A549 (cell line): ENCODE measurements at regions not wholly inside any gene's neighbourhood (a gene's known extent, or its start where the extent isn't known, plus 50 kb on each side); places are given as distances from the start of the nearest gene placed in this dataset.

ENCODE experiments used
- ATAC-seq, 2 experiments: fragments of 200-7000 bp in 1 of 2; fragments of >200 bp in 1 of 2; cut with Nextera tagmentation in 1 of 2; cut with Tn5 transposase in 1 of 2; 3 replicates each; pipeline versions ENCODE4 v1.8.0 to v1.9.1; 2018 to 2020; ENCODE audit warnings: mild to moderate bottlenecking in 1 of 2, moderate library complexity in 1 of 2
- CTCF ChIA-PET: fragments of 300-600 bp; sonication (Branson Sonifier 250); formaldehyde crosslinking; extraction: SDS; loops from one replicate; lab custom pipeline; 2021; ENCODE audit warnings: antibody characterized with exemption, inconsistent platforms; lab: Yijun Ruan, JAX
- POLR2A ChIA-PET: fragments of 350-600 bp; formaldehyde crosslinking; extraction: SDS; loops from one replicate; lab custom pipeline; 2021; ENCODE audit warnings: antibody characterized with exemption, inconsistent platforms; lab: Yijun Ruan, JAX
- DNase-seq, 2 experiments: peaks; one replicate each; pipeline versions ENCODE4 v3.0.0 to v3.0.0-alpha.2; 2011 to 2016; ENCODE audit warnings: low read depth in 1 of 2, low spot score in 1 of 2
- FAIRE-seq: peaks from 2 replicates; lab custom pipeline; 2011; peaks lifted over from hg19 to GRCh38; lab: Jason Lieb, UNC
- H3K27ac ChIP-seq, 2 experiments: fragments of >200 bp; sonication (Bioruptor Twin); formaldehyde crosslinking; 3 replicates each; pipeline ENCODE4 v1.5.1; 2016 to 2017
- H3K4me1 ChIP-seq: fragments of >200 bp; sonication (Bioruptor Twin); formaldehyde crosslinking; 3 replicates; pipeline ENCODE4 v1.6.1; 2016
- H3K4me2 ChIP-seq: fragments of >200 bp; sonication (Bioruptor Twin); formaldehyde crosslinking; 3 replicates; pipeline ENCODE4 v1.6.1; 2016
- H3K4me3 ChIP-seq: fragments of >200 bp; sonication (Bioruptor Twin); formaldehyde crosslinking; 3 replicates; pipeline ENCODE4 v1.5.1; 2016
- H3K9me3 ChIP-seq: fragments of >200 bp; sonication (Bioruptor Twin); formaldehyde crosslinking; 3 replicates; pipeline ENCODE4 v1.6.1; 2016
- BCL3 ChIP-seq: fragments of >200 bp; sonication (Bioruptor Twin); formaldehyde crosslinking; IDR thresholded peaks from 3 replicates; pipeline ENCODE4 v1.6.1; 2016
- CBX2 ChIP-seq: fragments of 200-600 bp; sonication (generic); IDR thresholded peaks from 2 replicates; pipeline ENCODE4 v1.6.1; 2016; ENCODE audit warnings: low read depth, mild to moderate bottlenecking, borderline replicate concordance
- CBX8 ChIP-seq: fragments of 200-600 bp; sonication (generic); IDR thresholded peaks from 2 replicates; pipeline ENCODE4 v1.6.1; 2016
- CTCF ChIP-seq: fragments of >200 bp; sonication (Bioruptor Twin); formaldehyde crosslinking; IDR thresholded peaks from 3 replicates; pipeline ENCODE4 v1.5.1; 2016
- EHF ChIP-seq: fragments of 250-450 bp; sonication (Bioruptor Pico); IDR thresholded peaks from 2 replicates; pipeline ENCODE4 v1.5.0; 2020; ENCODE audit warnings: mild to moderate bottlenecking
- FOSL2 ChIP-seq, 2 experiments: fragments of 450-650 bp in 1 of 2; fragments of >200 bp in 1 of 2; sonication (Bioruptor Twin) in 1 of 2; formaldehyde crosslinking; IDR thresholded peaks; 2 replicates each; pipeline versions ENCODE4 v1.5.0 to v1.6.1; 2016 to 2020; ENCODE audit warnings: mild to moderate bottlenecking in 1 of 2, moderate library complexity in 1 of 2
- HES2 ChIP-seq: fragments of >200 bp; sonication (Bioruptor Twin); formaldehyde crosslinking; IDR thresholded peaks from 2 replicates; pipeline ENCODE4 v1.6.1; 2016
- HOXB5 ChIP-seq: fragments of 250-450 bp; sonication (Bioruptor Pico); IDR thresholded peaks from 2 replicates; pipeline ENCODE4 v1.5.0; 2020; ENCODE audit warnings: mild to moderate bottlenecking, moderate library complexity
- JUN ChIP-seq, 2 experiments: fragments of >200 bp; sonication (Bioruptor Twin); formaldehyde crosslinking; IDR thresholded peaks; 2 replicates in 1 of 2; 3 replicates in 1 of 2; pipeline ENCODE4 v1.6.1; 2016 to 2017
- JUNB ChIP-seq: fragments of >200 bp; sonication (Bioruptor Twin); formaldehyde crosslinking; IDR thresholded peaks from 2 replicates; pipeline ENCODE4 v1.6.1; 2016
- KDM5A ChIP-seq: fragments of 200-600 bp; sonication (generic); IDR thresholded peaks from 2 replicates; pipeline ENCODE4 v1.6.1; 2016; ENCODE audit warnings: antibody characterized with exemption, mild to moderate bottlenecking
- MAFK ChIP-seq: fragments of 450-650 bp; IDR thresholded peaks from 2 replicates; pipeline ENCODE4 v1.6.1; 2014; ENCODE audit not compliant: partially characterized antibody
- MAX ChIP-seq: IDR thresholded peaks from 2 replicates; pipeline ENCODE4 v1.6.1; 2012
- MAZ ChIP-seq: fragments of 150-350 bp; IDR thresholded peaks from 2 replicates; pipeline ENCODE4 v1.6.1; 2014; ENCODE audit warnings: antibody characterized with exemption, low read depth, low read length, borderline replicate concordance
- MYC ChIP-seq: IDR thresholded peaks from 2 replicates; pipeline ENCODE4 v1.6.1; 2012; ENCODE audit warnings: mild to moderate bottlenecking, inconsistent platforms, low read length, improper control_type of control experiment, borderline replicate concordance
- NPAS2 ChIP-seq: fragments of 250-450 bp; sonication (Bioruptor Pico); IDR thresholded peaks from 2 replicates; pipeline ENCODE4 v1.8.0; 2022; ENCODE audit warnings: mild to moderate bottlenecking, moderate library complexity, borderline replicate concordance
- NR3C1 ChIP-seq: fragments of >200 bp; sonication (Bioruptor Twin); formaldehyde crosslinking; IDR thresholded peaks from 3 replicates; pipeline ENCODE4 v1.6.1; 2017
- PBX3 ChIP-seq: IDR thresholded peaks from 2 replicates; pipeline ENCODE4 v1.6.1; 2012
- POLR2AphosphoS2 ChIP-seq: conservative IDR thresholded peaks from 2 replicates; pipeline ENCODE4 v1.6.1; 2012; ENCODE audit warnings: low read length, improper control_type of control experiment, inconsistent platforms
- RAD21 ChIP-seq, 2 experiments: fragments of >200 bp in 1 of 2; sonication (Bioruptor Twin) in 1 of 2; formaldehyde crosslinking in 1 of 2; IDR thresholded peaks in 1 of 2; conservative IDR thresholded peaks in 1 of 2; 2 replicates in 1 of 2; 3 replicates in 1 of 2; pipeline ENCODE4 v1.6.1; 2012 to 2018; ENCODE audit warnings: inconsistent platforms in 1 of 2
- SREBF2 ChIP-seq: fragments of 450-650 bp; IDR thresholded peaks from 2 replicates; pipeline ENCODE4 v1.6.1; 2014; ENCODE audit warnings: mild to moderate bottlenecking, moderate library complexity
- ZC3H11A ChIP-seq: fragments of 450-650 bp; IDR thresholded peaks from 2 replicates; pipeline ENCODE4 v1.6.1; 2014; ENCODE audit warnings: antibody characterized with exemption, mild to moderate bottlenecking
- WGBS: methylation state at CpG from one replicate; pipeline ENCODE4 v1.1.6; 2017; ENCODE audit errors: missing lambda C conversion rate; 5-methylcytosine and 5-hydroxymethylcytosine counted together

GRCh38 chr12:82174383-82174782 lies 183.8 kb downstream of the CCDC59 start:
- Histone ChIP-seq H3K9me3 (no peaks in the 10 kb centered on the region), H3K27ac (no peak overlapping the region), H3K4me2 (no peak overlapping the region), H3K4me1 (no peaks in the 10 kb centered on the region), H3K4me3 (no peak overlapping the region)
- 12% methylated on average over 1 of the region's 1 CpG for WGBS
- CTCF ChIA-PET, result no interaction called here
- POLR2A ChIA-PET, result no interaction called here
- ATAC-seq (no peak), DNase-seq (no peak), FAIRE-seq (no peak)
- no peak for TF ChIP-seq RAD21 (conservative IDR thresholded peaks at IDR 0.05 in 1 of 2, IDR thresholded peaks at IDR 0.05 in 1 of 2)
- no peak for TF ChIP-seq POLR2AphosphoS2
- TF ChIP-seq KDM5A, result no peak
- no peak for TF ChIP-seq MYC
- TF ChIP-seq PBX3, result no peak
- no peak for TF ChIP-seq EHF
- TF ChIP-seq MAX, result no peak
- TF ChIP-seq BCL3, result no peak
- TF ChIP-seq CTCF, result no peak
- TF ChIP-seq JUN (IDR thresholded peaks at IDR 0.05), result no peak
- TF ChIP-seq SREBF2, result no peak
- TF ChIP-seq MAZ, result no peak
- no peak for TF ChIP-seq CBX2
- TF ChIP-seq MAFK, result no peak

- WGBS, result 6% methylated on average over 3 of the region's 3 CpGs
- ATAC-seq (no peak), FAIRE-seq (no peak), DNase-seq (no peak)
- H3K4me2 ChIP-seq, result no peak overlapping the region
- H3K4me1 ChIP-seq, result no peaks in the 10 kb centered on the region
- ChIA-PET POLR2A (no interaction called here), CTCF (no interaction called here)
- TF ChIP-seq FOSL2 (IDR thresholded peaks at IDR 0.05), result no peak
- no peak for TF ChIP-seq FOSL2 (CRISPR knock-in tag; IDR thresholded peaks at IDR 0.05)
- TF ChIP-seq HOXB5 (CRISPR knock-in tag), result no peak
- no peak for TF ChIP-seq CBX8
- no peaks in the 10 kb centered on the region; the same call in 2 of the 3 replicates for H3K9me3 ChIP-seq
- no peak overlapping the region for H3K4me3 ChIP-seq
- no peak overlapping the region for H3K27ac ChIP-seq
Measured at GRCh38 chr12:82149045-82149444, 209.1 kb downstream of the CCDC59 start.

- 3% methylated on average over 3 of the region's 3 CpGs for WGBS
- DNase-seq, result no peak
- Histone ChIP-seq H3K9me3 (no peaks in the 10 kb centered on the region; the same call in 2 of the 3 replicates), H3K4me2 (no peak overlapping the region), H3K4me1 (no peaks in the 10 kb centered on the region), H3K27ac (no peak overlapping the region), H3K4me3 (no peak overlapping the region)
- CTCF ChIA-PET, result no interaction called here
- TF ChIP-seq HES2, result no peak
- TF ChIP-seq NPAS2 (CRISPR knock-in tag), result no peak
- no peak for TF ChIP-seq MAX
- no peak for TF ChIP-seq JUNB
- no peak for TF ChIP-seq NR3C1
- no peak for TF ChIP-seq ZC3H11A
- TF ChIP-seq POLR2AphosphoS2, result no peak
- no peak for TF ChIP-seq CBX8
- ATAC-seq, result no peak
- POLR2A ChIA-PET, result no interaction called here
- FAIRE-seq, result no peak
Measured at GRCh38 chr12:82146740-82147139, 211.4 kb downstream of the CCDC59 start.
